H1 (cell line): ENCODE measurements at regions not wholly inside any gene's neighbourhood (a gene's known extent, or its start where the extent isn't known, plus 50 kb on each side); places are given as distances from the start of the nearest gene placed in this dataset.

Experiments
- BRCA1 ChIP-seq: IDR thresholded peaks from 2 replicates; pipeline ENCODE4 v1.6.1; 2012; ENCODE audit warnings: low read depth, low read length, improper control_type of control experiment
- CHD7 ChIP-seq: fragments of 300-600 bp; sonication (generic); IDR thresholded peaks from 2 replicates; pipeline ENCODE4 v1.7.1; 2012; ENCODE audit warnings: low read length, moderate library complexity, mild to moderate bottlenecking, inconsistent platforms; ENCODE audit not compliant: insufficient replicate concordance
- HDAC6 ChIP-seq: IDR thresholded peaks from one replicate; pipeline ENCODE4 v1.7.1; 2012; ENCODE audit warnings: low read depth, mild to moderate bottlenecking, inconsistent platforms, low read length, moderate library complexity
- POU5F1 ChIP-seq: IDR thresholded peaks from 2 replicates; pipeline ENCODE4 v1.6.1; 2011; ENCODE audit warnings: low read depth, mild to moderate bottlenecking, low read length, moderate library complexity
- SIN3A ChIP-seq, 2 experiments: IDR thresholded peaks in 1 of 2; conservative IDR thresholded peaks in 1 of 2; 2 replicates each; pipeline ENCODE4 v1.6.1; 2011 to 2012; ENCODE audit warnings: low read length in 2 of 2, improper control_type of control experiment in 1 of 2, low read depth in 1 of 2, mild to moderate bottlenecking in 1 of 2
- SP1 ChIP-seq: IDR thresholded peaks from 2 replicates; pipeline ENCODE4 v1.6.1; 2011; ENCODE audit warnings: low read depth, low read length

GRCh38 chr3:144566320-144566719 lies 594.7 kb downstream of the DIPK2A start (continued):
- TF ChIP-seq CHD7 (no peak), SP1 (no peak), HDAC6 (no peak), POU5F1 (no peak), BRCA1 (no peak), SIN3A (conservative IDR thresholded peaks at IDR 0.05 in 1 of 2, IDR thresholded peaks at IDR 0.05 in 1 of 2; ENCODE audit: low read depth in 1 of 2, low read length in 2 of 2) (no peak)
